H7 (cell line): ENCODE measurements at regions not wholly inside any gene's neighbourhood (a gene's known extent, or its start where the extent isn't known, plus 50 kb on each side); places are given as distances from the start of the nearest gene placed in this dataset.

Experiments
- DNase-seq: peaks from one replicate; pipeline ENCODE4 v3.0.0; 2012
- H3K27me3 ChIP-seq: 2 replicates; pipeline ENCODE4 v1.6.0; 2011; ENCODE audit warnings: mild to moderate bottlenecking, low read length; ENCODE audit not compliant: control insufficient read depth, insufficient read depth
- H3K36me3 ChIP-seq: replicated peaks from 2 replicates; pipeline ENCODE4 v1.5.1; 2011; ENCODE audit warnings: low read length; ENCODE audit not compliant: control insufficient read depth, insufficient read depth
- H3K4me3 ChIP-seq: 2 replicates; pipeline ENCODE4 v1.5.1; 2011; ENCODE audit warnings: low read depth, mild to moderate bottlenecking, control low read depth, low read length, moderate library complexity; ENCODE audit not compliant: insufficient read depth

- Histone ChIP-seq H3K4me3 (no peak overlapping the region), H3K36me3 (no peaks in the 10 kb centered on the region), H3K27me3 (no peaks in the 10 kb centered on the region)
- DNase-seq: peak; percentile 2
These were observed 112.6 kb upstream of the DACH1 start for GRCh38 chr13:71979616-71980015.

DNA sequence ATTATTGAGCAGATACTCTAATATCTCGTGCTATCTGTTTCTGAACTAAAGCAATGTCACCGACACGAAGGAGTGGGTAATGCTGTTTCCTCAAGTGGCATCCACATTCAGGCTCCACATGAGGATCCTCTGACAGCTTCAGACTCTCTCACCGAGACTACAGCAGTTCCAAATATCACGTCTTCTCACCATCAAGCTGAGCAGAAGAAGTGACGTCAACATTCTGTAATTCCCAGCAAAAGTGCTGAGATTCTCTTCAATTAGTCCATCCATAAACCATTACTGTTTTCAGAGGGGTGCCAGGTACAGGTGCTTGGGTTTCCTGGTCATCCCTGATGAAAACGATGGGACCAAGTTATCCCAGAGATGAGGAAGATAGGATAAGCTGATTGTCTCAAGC is 110.0 kb upstream of the DACH1 start:
- Histone ChIP-seq H3K36me3 (no peaks in the 10 kb centered on the region), H3K4me3 (no peak overlapping the region), H3K27me3 (no peaks in the 10 kb centered on the region)
- DNase-seq: no peak

GRCh38 chr13:71967990-71968389 is 101.0 kb upstream of the DACH1 start:
- Histone ChIP-seq H3K27me3 (no peaks in the 10 kb centered on the region), H3K4me3 (no peak overlapping the region), H3K36me3 (no peaks in the 10 kb centered on the region)
- DNase-seq: peak; percentile 2

- Histone ChIP-seq H3K4me3 (no peak overlapping the region), H3K27me3 (no peaks in the 10 kb centered on the region), H3K36me3 (no peaks in the 10 kb centered on the region)
- DNase-seq: no peak
These were observed 97.6 kb upstream of the DACH1 start for GRCh38 chr13:71964491-71965100.

- DNase-seq: no peak
- Histone ChIP-seq H3K36me3 (no peaks in the 10 kb centered on the region), H3K4me3 (no peak overlapping the region), H3K27me3 (no peaks in the 10 kb centered on the region)
These were observed 95.7 kb upstream of the DACH1 start for GRCh38 chr13:71962735-71963134.

- H3K27me3 ChIP-seq: no peaks in the 10 kb centered on the region
- no peak overlapping the region for H3K4me3 ChIP-seq
- no peaks in the 10 kb centered on the region for H3K36me3 ChIP-seq
- no peak for DNase-seq
These were observed 95.1 kb upstream of the DACH1 start for GRCh38 chr13:71962126-71962525.

DNA sequence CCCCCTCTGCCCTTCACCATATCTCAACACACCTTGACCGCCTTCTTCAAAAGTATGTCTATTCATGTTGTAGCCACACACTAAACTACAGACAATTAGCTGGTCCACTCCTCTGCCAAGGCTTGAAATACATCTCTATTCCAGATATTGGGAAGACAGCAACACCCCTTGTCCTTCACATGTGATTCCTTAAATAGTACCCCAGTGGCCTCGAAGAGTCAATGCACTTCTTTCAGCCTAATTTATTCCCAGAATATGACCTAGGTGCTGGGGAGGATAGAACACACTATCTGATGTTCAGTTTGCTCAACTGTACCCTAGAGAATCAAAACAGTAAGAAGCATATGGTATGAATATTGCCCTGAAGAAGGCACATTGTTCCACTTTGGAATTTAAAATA is 82.4 kb upstream of the DACH1 start:
- no peak overlapping the region for H3K4me3 ChIP-seq
- H3K36me3 ChIP-seq: no peaks in the 10 kb centered on the region
- DNase-seq: no peak
- no peaks in the 10 kb centered on the region for H3K27me3 ChIP-seq

GRCh38 chr13:71939186-71939585 is 72.2 kb upstream of the DACH1 start:
- H3K36me3 ChIP-seq: no peaks in the 10 kb centered on the region
- H3K4me3 ChIP-seq: no peak overlapping the region
- H3K27me3 ChIP-seq: no peaks in the 10 kb centered on the region
- no peak for DNase-seq

DNA sequence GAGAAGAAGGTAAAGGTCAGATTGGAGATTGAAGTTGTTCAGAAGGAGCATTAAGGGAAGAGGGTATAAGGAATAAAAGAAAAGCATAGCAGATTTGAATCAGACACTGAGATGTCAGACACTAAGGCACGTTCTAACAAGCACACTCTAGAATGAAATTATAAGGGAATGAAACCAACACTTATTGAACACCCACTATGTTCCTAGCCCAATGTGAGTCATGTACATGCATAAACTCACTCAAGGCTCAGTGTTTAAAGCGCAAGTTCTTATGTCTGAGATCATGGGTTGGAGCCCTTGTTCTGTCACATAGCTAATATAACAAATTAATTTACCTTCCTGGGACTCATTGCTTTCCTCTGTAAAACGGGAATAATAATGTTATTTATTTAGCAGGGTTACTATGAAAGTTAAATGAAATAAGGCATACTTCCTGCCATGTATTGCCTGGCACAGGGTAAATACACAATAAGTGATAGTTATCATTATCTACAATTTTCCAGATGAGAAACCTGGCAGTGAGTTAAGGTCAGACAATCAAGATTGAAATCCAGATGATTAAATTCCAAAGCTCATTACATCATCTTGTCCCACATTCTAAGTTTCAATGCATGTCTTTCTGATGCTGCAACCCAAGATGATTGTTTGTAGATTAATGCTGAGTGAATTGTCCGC is 68.3 kb upstream of the DACH1 start:
- no peaks in the 10 kb centered on the region for H3K36me3 ChIP-seq
- DNase-seq: no peak
- H3K4me3 ChIP-seq: no peak overlapping the region

GRCh38 chr13:71924931-71925330 is 57.9 kb upstream of the DACH1 start:
- H3K36me3 ChIP-seq: no peaks in the 10 kb centered on the region
- no peak overlapping the region for H3K4me3 ChIP-seq
- no peak for DNase-seq
- no peaks in the 10 kb centered on the region for H3K27me3 ChIP-seq

More for the DNA sequence above, 68.3 kb upstream of the DACH1 start:
- H3K27me3 ChIP-seq: no peaks in the 10 kb centered on the region

- no peak for DNase-seq
- Histone ChIP-seq H3K4me3 (no peak overlapping the region), H3K27me3 (no peaks in the 10 kb centered on the region), H3K36me3 (no peaks in the 10 kb centered on the region)
These were observed 55.2 kb upstream of the DACH1 start for GRCh38 chr13:71922194-71922593.
